Testis (tissue), 2 donors: ENCODE measurements at regions not wholly inside any gene's neighbourhood (a gene's known extent, or its start where the extent isn't known, plus 50 kb on each side); places are given as distances from the start of the nearest gene placed in this dataset.

Experiments
- CTCF ChIP-seq, 3 experiments: fragments of 450-650 bp in 2 of 3; fragments of 200-600 bp in 1 of 3; sonication (generic) in 1 of 3; IDR thresholded peaks; one replicate each; pipeline ENCODE4 v1.5.1; 2016 to 2019; ENCODE audit warnings: antibody characterized with exemption in 3 of 3, mild to moderate bottlenecking in 2 of 3, moderate library complexity in 1 of 3
- POLR2A ChIP-seq: fragments of 450-650 bp; IDR thresholded peaks from one replicate; pipeline ENCODE4 v1.6.1; 2017; ENCODE audit warnings: antibody characterized with exemption, mild to moderate bottlenecking, moderate library complexity

DNA sequence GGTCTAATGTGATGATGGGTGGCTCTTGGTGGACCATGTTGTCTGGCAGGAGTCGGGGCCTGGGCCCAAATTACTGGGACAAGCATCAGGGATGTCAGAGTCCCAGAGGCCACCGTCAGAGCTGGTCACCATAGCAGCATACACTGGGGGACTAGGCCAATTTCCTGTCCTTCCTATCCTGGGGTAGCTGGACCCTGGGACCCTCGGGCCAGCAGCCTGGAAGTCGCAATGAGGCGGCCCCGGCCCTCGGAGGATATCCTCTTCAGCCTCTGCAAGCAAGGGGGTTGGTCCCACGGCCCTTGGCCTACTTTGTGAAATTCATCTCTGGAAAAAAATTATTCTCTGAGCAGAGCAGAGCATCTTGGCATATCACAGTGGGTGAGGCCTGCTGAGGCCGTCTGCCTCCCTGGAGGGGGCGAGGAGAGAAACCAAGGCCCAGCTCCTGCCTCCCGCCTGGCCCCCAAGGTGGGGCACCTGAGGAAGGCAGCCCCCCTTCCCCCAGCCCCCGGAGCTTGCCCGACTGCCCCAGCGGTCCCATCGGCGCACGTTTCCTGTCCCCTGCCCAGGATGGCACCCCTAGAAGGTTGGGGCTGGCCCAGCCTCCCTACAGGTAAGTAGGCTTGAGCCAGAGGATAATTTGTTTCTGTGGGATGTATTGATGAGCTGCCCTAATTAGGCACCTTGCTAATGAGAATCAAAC is 135.0 kb upstream of the MYL2 start:
- no peak for TF ChIP-seq CTCF (IDR thresholded peaks at IDR 0.05)
- TF ChIP-seq POLR2A, result no peak
